ENCODE measurements at regions not wholly inside any gene's neighbourhood (a gene's known extent, or its start where the extent isn't known, plus 50 kb on each side); places are given as distances from the start of the nearest gene placed in this dataset.

DNA sequence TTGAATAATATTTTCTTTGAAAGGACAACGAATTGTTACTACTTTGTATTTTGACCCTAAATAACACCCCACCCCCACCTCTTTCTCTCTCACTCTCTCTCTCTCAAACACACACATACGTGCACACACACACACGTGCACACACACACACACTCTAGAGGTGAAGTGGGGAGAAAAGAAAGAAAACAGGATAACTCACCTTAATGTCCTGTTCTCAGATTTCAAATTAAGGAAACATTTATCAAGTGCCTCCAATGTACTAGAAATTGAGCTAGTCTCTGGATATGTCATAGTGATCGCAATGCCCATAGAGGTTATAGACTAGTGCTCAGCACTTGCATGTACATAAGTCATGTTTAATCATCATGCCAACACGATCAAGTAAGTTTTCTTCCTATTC is 1483.6 kb upstream of the SEL1L start:
- in situ Hi-C loops (cut with MboI; ENCODE audit: low sequenced_read_pairs, unreplicated experiment): no loop called here
- DNase-seq (ENCODE audit: low spot score): no peak
- TF ChIP-seq CTCF (IDR thresholded peaks at IDR 0.05; ENCODE audit: borderline replicate concordance, control extremely low read depth, extremely low read depth, insufficient read depth, missing control alignments): no peak

DNA sequence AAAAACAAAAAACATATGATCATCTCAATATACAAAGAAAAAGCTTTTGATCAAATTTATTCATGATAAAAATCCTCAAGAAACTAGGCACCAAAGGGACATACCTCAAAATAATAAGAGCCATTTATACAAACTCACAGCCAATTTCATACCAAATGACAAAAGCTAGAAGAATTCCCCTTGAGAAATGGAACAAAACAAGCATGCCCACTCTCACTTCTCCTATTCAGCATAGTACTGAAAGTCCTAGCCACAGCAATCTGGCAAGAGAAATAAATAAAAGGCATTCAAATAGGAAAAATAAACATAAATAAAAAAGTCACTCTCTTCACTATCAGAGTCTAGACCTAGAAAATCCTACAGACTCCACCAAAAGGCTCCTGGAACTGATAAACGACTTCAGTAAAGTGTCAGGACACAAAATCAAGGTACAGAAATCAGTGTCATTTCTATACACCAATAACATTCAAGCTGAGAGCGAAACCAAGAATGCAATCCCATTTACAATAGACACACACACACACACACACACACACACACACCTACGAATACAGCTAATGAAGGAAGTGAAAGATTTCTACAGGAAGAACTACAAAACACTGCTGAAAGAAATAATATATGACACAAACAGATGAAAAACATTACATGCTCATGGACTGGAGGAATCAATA is 1486.2 kb upstream of the SEL1L start:
- in situ Hi-C loops (cut with MboI; ENCODE audit: low sequenced_read_pairs, unreplicated experiment): no loop called here
- TF ChIP-seq CTCF (IDR thresholded peaks at IDR 0.05; ENCODE audit: borderline replicate concordance, control extremely low read depth, extremely low read depth, insufficient read depth, missing control alignments): no peak
- no peak for DNase-seq (ENCODE audit: low spot score)

- DNase-seq (ENCODE audit: low spot score): no peak
- in situ Hi-C loops (cut with MboI; ENCODE audit: low sequenced_read_pairs, unreplicated experiment): no loop called here
- no peak for TF ChIP-seq CTCF (IDR thresholded peaks at IDR 0.05; ENCODE audit: borderline replicate concordance, control extremely low read depth, extremely low read depth, insufficient read depth, missing control alignments)
Measured at GRCh38 chr14:83021323-83021722, 1487.7 kb upstream of the SEL1L start.

- in situ Hi-C loops (cut with MboI; ENCODE audit: low sequenced_read_pairs, unreplicated experiment): no loop called here
- TF ChIP-seq CTCF (IDR thresholded peaks at IDR 0.05; ENCODE audit: borderline replicate concordance, control extremely low read depth, extremely low read depth, insufficient read depth, missing control alignments): no peak
- DNase-seq (ENCODE audit: low spot score): no peak
Measured at GRCh38 chr14:83023369-83023768, 1489.7 kb upstream of the SEL1L start.

DNA sequence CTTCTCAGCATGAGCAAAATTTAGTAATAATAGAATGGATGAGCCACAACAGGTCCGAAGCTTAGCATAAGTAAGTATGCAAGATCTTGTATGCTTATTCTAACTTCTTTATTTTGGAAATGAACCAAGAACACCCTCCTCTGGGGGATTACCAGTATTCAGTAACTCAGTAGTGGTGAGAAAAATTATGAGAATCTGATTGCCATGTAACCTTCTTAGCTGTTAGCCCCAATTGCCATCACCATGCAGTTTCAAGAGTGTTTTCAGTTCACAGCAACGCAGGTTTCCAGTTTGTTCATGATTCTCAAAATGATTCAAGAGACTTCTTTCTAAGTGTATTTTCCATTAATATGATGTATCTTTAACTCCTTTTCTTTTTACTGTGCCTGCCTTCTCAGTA is 1507.6 kb upstream of the SEL1L start:
- no peak for DNase-seq (ENCODE audit: low spot score)
- no peak for TF ChIP-seq CTCF (IDR thresholded peaks at IDR 0.05; ENCODE audit: borderline replicate concordance, control extremely low read depth, extremely low read depth, insufficient read depth, missing control alignments)
- in situ Hi-C loops (cut with MboI; ENCODE audit: low sequenced_read_pairs, unreplicated experiment): no loop called here

DNA sequence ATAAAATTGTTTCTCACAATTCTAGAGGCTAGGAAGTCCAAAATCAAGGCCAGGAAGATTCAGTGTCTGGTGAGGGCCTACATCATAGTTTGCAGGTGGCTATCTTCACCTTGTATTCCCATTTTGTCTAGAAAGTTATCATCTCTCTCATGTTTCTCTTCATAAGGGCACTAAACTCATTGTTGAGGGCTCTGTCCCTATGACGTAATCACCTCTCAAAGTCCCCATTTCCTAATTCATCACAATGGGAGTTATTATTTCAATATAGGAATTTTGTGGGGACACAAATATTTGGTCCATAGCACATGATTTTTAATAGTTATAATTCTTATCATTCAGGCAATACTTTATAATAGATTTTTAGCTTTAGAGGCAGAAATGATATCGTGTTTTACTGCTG is 1509.2 kb upstream of the SEL1L start:
- in situ Hi-C loops (cut with MboI; ENCODE audit: low sequenced_read_pairs, unreplicated experiment): no loop called here
- TF ChIP-seq CTCF (IDR thresholded peaks at IDR 0.05; ENCODE audit: borderline replicate concordance, control extremely low read depth, extremely low read depth, insufficient read depth, missing control alignments): no peak
- no peak for DNase-seq (ENCODE audit: low spot score)

All from GM13976 (cell line).